WERI-Rb-1 (cell line): ENCODE measurements at regions not wholly inside any gene's neighbourhood (a gene's known extent, or its start where the extent isn't known, plus 50 kb on each side); places are given as distances from the start of the nearest gene placed in this dataset.

ENCODE experiments used
- DNase-seq: peaks from one replicate; pipeline ENCODE4 v3.0.0-alpha.2; 2020
- H3K27ac ChIP-seq: fragments of 250-450 bp; sonication (Bioruptor Pico); 2 replicates; pipeline ENCODE4 v1.5.1; 2020; ENCODE audit warnings: mild to moderate bottlenecking, moderate library complexity
- H3K27me3 ChIP-seq: fragments of 250-450 bp; sonication (Bioruptor Pico); 2 replicates; pipeline ENCODE4 v1.5.1; 2021; ENCODE audit warnings: mild to moderate bottlenecking, low read depth, moderate library complexity; ENCODE audit not compliant: insufficient read depth, severe bottlenecking
- H3K36me3 ChIP-seq: fragments of 250-450 bp; sonication (Bioruptor Pico); 2 replicates; pipeline ENCODE4 v1.5.1; 2020; ENCODE audit warnings: mild to moderate bottlenecking, moderate library complexity
- H3K4me3 ChIP-seq: 2 replicates; pipeline ENCODE4 v1.5.1; 2011; ENCODE audit warnings: low read depth, mild to moderate bottlenecking, control low read depth, low read length
- H3K9me3 ChIP-seq: fragments of 250-450 bp; sonication (Bioruptor Pico); 2 replicates; pipeline ENCODE4 v1.5.1; 2021; ENCODE audit warnings: mild to moderate bottlenecking, moderate library complexity; ENCODE audit not compliant: severe bottlenecking
- CTCF ChIP-seq: IDR thresholded peaks from 2 replicates; pipeline ENCODE4 v1.5.1; 2011; ENCODE audit warnings: low read depth, mild to moderate bottlenecking, control low read depth, inconsistent platforms, low read length

GRCh38 chr10:133000648-133001047, 58.3 kb upstream of the CFAP46 start:
- Histone ChIP-seq H3K36me3 (no peaks in the 10 kb centered on the region), H3K27ac (no peak overlapping the region), H3K27me3 (no peaks in the 10 kb centered on the region), H3K9me3 (no peaks in the 10 kb centered on the region), H3K4me3 (no peak overlapping the region)
- TF ChIP-seq CTCF: no peak
- DNase-seq: no peak

GRCh38 chr10:132997517-132998265, 55.3 kb upstream of the CFAP46 start:
- Histone ChIP-seq H3K27ac (no peak overlapping the region), H3K4me3 (no peak overlapping the region), H3K27me3 (no peaks in the 10 kb centered on the region), H3K36me3 (no peaks in the 10 kb centered on the region), H3K9me3 (no peaks in the 10 kb centered on the region)
- TF ChIP-seq CTCF: no peak
- DNase-seq: no peak

- no peak overlapping the region for H3K4me3 ChIP-seq
Measured at GRCh38 chr10:132996603-132997343, 54.4 kb upstream of the CFAP46 start.

GRCh38 chr10:132995909-132996602, 53.7 kb upstream of the CFAP46 start:
- Histone ChIP-seq H3K4me3 (no peak overlapping the region), H3K27me3 (no peaks in the 10 kb centered on the region), H3K27ac (no peak overlapping the region), H3K9me3 (no peaks in the 10 kb centered on the region), H3K36me3 (no peaks in the 10 kb centered on the region)
- no peak for TF ChIP-seq CTCF
- DNase-seq: no peak

More at GRCh38 chr10:132996603-132997343, 54.4 kb upstream of the CFAP46 start:
- no peak for TF ChIP-seq CTCF
- no peaks in the 10 kb centered on the region for H3K36me3 ChIP-seq
- no peak for DNase-seq
- H3K27me3 ChIP-seq: no peaks in the 10 kb centered on the region
- H3K9me3 ChIP-seq: no peaks in the 10 kb centered on the region
- no peak overlapping the region for H3K27ac ChIP-seq

GRCh38 chr10:132994811-132995210, 52.4 kb upstream of the CFAP46 start:
- Histone ChIP-seq H3K27ac (no peak overlapping the region), H3K36me3 (no peaks in the 10 kb centered on the region), H3K27me3 (no peaks in the 10 kb centered on the region), H3K4me3 (no peak overlapping the region), H3K9me3 (no peaks in the 10 kb centered on the region)
- TF ChIP-seq CTCF: no peak
- no peak for DNase-seq
